Prostate gland (tissue), 2 donors: ENCODE measurements at regions not wholly inside any gene's neighbourhood (a gene's known extent, or its start where the extent isn't known, plus 50 kb on each side); places are given as distances from the start of the nearest gene placed in this dataset.
"Not testable (repeated sequence)": the region's sequence is repeated elsewhere in the genome, so short reads cannot be mapped to it uniquely, and the experiment has no call there.

Experiments
- DNase-seq: peaks from one replicate; pipeline ENCODE4 v3.0.0-alpha.2; 2019; ENCODE audit warnings: low spot score
- H3K27ac ChIP-seq, 2 donors: fragments of 200-600 bp; sonication (generic); 2 replicates each; pipeline ENCODE4 v1.5.1; 2017 to 2019
- H3K27me3 ChIP-seq: fragments of 200-600 bp; sonication (generic); replicated peaks from 2 replicates; pipeline ENCODE4 v1.5.1; 2019; ENCODE audit not compliant: insufficient read depth
- H3K36me3 ChIP-seq, 2 donors: fragments of 200-600 bp; sonication (generic); 1 replicate in 1 of 2; 2 replicates in 1 of 2; pipeline versions ENCODE4 v1.5.1 to v1.8.1; 2017 to 2019
- H3K4me1 ChIP-seq: fragments of 200-600 bp; sonication (generic); replicated peaks from 2 replicates; pipeline ENCODE4 v1.5.1; 2019
- H3K4me3 ChIP-seq, 2 donors: fragments of 200-600 bp; sonication (generic); 2 replicates each; pipeline ENCODE4 v1.5.1; 2017 to 2019
- H3K9me3 ChIP-seq: fragments of 200-600 bp; sonication (generic); 2 replicates; pipeline ENCODE4 v1.5.1; 2017
- POLR2A ChIP-seq: fragments of 450-650 bp; IDR thresholded peaks from one replicate; pipeline ENCODE4 v1.6.1; 2016; ENCODE audit warnings: antibody characterized with exemption, mild to moderate bottlenecking
- POLR2AphosphoS5 ChIP-seq: sonication (generic); formaldehyde crosslinking; IDR thresholded peaks from one replicate; pipeline ENCODE4 v1.6.1; 2017; ENCODE audit warnings: antibody characterized with exemption
- WGBS: methylation state at CpG from one replicate; pipeline ENCODE4 v1.1.5; 2018; 5-methylcytosine and 5-hydroxymethylcytosine counted together
- intact Hi-C: fragments of 100-400 bp; cut with DNase I; formaldehyde crosslinking; loops from one replicate; pipeline ENCODE4 v1.14.2; 2022
- TF ChIP-seq, protein P1 (sequence below), 4 experiments: fragments of 200-600 bp in 2 of 4; fragments of 450-650 bp in 2 of 4; sonication (generic) in 2 of 4; IDR thresholded peaks; 1 replicate in 3 of 4; 2 replicates in 1 of 4; pipeline ENCODE4 v1.5.1; 2016 to 2019; ENCODE audit warnings: antibody characterized with exemption in 4 of 4, mild to moderate bottlenecking in 2 of 4, moderate library complexity in 2 of 4

GRCh38 chr1:58966103-58966916, 182.5 kb upstream of the JUN start:
- H3K27ac ChIP-seq = no peak overlapping the region
- no peak overlapping the region for H3K4me3 ChIP-seq
- WGBS = 66% methylated on average over 6 of the region's 6 CpGs
- H3K9me3 ChIP-seq = no peaks in the 10 kb centered on the region
- H3K27me3 ChIP-seq = no peaks in the 10 kb centered on the region
- TF ChIP-seq POLR2AphosphoS5 (no peak), POLR2A (no peak)
- TF ChIP-seq, protein P1, sequence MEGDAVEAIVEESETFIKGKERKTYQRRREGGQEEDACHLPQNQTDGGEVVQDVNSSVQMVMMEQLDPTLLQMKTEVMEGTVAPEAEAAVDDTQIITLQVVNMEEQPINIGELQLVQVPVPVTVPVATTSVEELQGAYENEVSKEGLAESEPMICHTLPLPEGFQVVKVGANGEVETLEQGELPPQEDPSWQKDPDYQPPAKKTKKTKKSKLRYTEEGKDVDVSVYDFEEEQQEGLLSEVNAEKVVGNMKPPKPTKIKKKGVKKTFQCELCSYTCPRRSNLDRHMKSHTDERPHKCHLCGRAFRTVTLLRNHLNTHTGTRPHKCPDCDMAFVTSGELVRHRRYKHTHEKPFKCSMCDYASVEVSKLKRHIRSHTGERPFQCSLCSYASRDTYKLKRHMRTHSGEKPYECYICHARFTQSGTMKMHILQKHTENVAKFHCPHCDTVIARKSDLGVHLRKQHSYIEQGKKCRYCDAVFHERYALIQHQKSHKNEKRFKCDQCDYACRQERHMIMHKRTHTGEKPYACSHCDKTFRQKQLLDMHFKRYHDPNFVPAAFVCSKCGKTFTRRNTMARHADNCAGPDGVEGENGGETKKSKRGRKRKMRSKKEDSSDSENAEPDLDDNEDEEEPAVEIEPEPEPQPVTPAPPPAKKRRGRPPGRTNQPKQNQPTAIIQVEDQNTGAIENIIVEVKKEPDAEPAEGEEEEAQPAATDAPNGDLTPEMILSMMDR (IDR thresholded peaks at IDR 0.05) = no peak
- H3K4me1 ChIP-seq = peaks cover 6% of the 10 kb centered on the region
- no peak for DNase-seq
- intact Hi-C loops = no loop called here
- H3K36me3 ChIP-seq = no peaks in the 10 kb centered on the region

- TF ChIP-seq POLR2A (no peak), POLR2AphosphoS5 (no peak)
- TF ChIP-seq, protein P1 (IDR thresholded peaks at IDR 0.05) = no peak
- H3K27me3 ChIP-seq = no peaks in the 10 kb centered on the region
- DNase-seq = no peak
- H3K4me1 ChIP-seq = peaks cover 6% of the 10 kb centered on the region
- no peaks in the 10 kb centered on the region for H3K36me3 ChIP-seq
- WGBS = 85% methylated on average over 5 of the region's 5 CpGs
- no peaks in the 10 kb centered on the region for H3K9me3 ChIP-seq
- no peak overlapping the region for H3K27ac ChIP-seq
- intact Hi-C loops = no loop called here
- H3K4me3 ChIP-seq = no peak overlapping the region
Observed at GRCh38 chr1:58966917-58967740, 183.3 kb upstream of the JUN start.

DNA sequence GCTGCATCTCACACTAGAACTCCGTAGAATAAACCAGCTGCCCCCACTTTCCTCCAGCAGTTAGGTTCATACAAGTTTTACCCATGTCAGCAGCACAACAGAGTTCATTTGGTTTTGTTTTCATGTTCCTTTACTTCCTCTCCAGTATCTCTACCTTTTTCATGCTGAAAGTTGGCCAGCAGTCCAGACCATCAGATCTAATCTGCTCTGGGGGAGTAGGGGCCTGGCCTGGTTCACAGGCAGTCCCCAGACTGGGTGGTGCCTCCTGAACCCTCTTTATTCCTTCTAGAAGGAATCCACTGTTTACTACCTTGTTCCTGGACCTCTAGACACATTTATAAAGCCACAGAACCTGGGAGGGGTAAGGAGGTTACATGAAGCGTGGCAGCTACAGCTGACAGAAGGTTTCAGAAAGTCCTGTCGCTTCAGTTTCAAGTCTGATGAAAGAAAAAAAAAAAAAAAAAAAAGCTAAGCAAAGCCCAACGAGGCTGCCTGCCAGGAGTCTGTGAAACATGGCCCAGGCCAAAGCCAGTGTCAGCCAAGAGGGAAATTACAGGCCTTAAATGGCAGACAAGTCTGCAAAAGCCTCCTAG, 184.6 kb upstream of the JUN start:
- Histone ChIP-seq H3K27ac (peak overlapping the region; percentile 74 to 85), H3K4me1 (peaks cover 6% of the 10 kb centered on the region), H3K4me3 (no peak overlapping the region), H3K9me3 (no peaks in the 10 kb centered on the region), H3K27me3 (no peaks in the 10 kb centered on the region), H3K36me3 (no peaks in the 10 kb centered on the region)
- peak; percentile 73 for TF ChIP-seq POLR2AphosphoS5
- TF ChIP-seq, protein P1 (IDR thresholded peaks at IDR 0.05) = peak in 1 of 4 experiments; percentile 5
- TF ChIP-seq POLR2A = no peak
- intact Hi-C loops = no loop called here
- DNase-seq = peak; percentile 78
- 5% methylated on average over 4 of the region's 4 CpGs for WGBS

GRCh38 chr1:58969176-58969575, 185.3 kb upstream of the JUN start:
- H3K9me3 ChIP-seq, H3K4me3 ChIP-seq, H3K4me1 ChIP-seq, H3K36me3 ChIP-seq, H3K27me3 ChIP-seq, intact Hi-C loops, DNase-seq: not testable (repeated sequence)
- H3K27ac ChIP-seq = peak overlapping the region; percentile 74 to 85

GRCh38 chr1:58971629-58972140, 187.8 kb upstream of the JUN start:
- 64% methylated on average over 4 of the region's 4 CpGs for WGBS
- TF ChIP-seq, protein P1 (IDR thresholded peaks at IDR 0.05) = no peak
- no peak for TF ChIP-seq POLR2A
- TF ChIP-seq POLR2AphosphoS5 = no peak
- H3K27me3 ChIP-seq = no peaks in the 10 kb centered on the region
- H3K4me1 ChIP-seq = peaks cover 6% of the 10 kb centered on the region
- H3K9me3 ChIP-seq = no peaks in the 10 kb centered on the region
- no peak overlapping the region for H3K4me3 ChIP-seq
- H3K36me3 ChIP-seq = no peaks in the 10 kb centered on the region
- intact Hi-C loops = no loop called here
- H3K27ac ChIP-seq = no peak overlapping the region
- no peak for DNase-seq
